Suppressor macrophage (primary cell): ENCODE measurements at regions not wholly inside any gene's neighbourhood (a gene's known extent, or its start where the extent isn't known, plus 50 kb on each side); places are given as distances from the start of the nearest gene placed in this dataset.

Experiments used
- DNase-seq, 4 experiments: peaks; one replicate each; pipeline ENCODE4 v3.0.0-alpha.2; 2020 to 2022

GRCh38 chr1:221106616-221107015 is 227.4 kb downstream of the HLX start:
- no peak for DNase-seq

- no peak for DNase-seq
Measured at GRCh38 chr1:221109930-221110329, 230.7 kb downstream of the HLX start.

- DNase-seq, result no peak
Measured at GRCh38 chr1:221117133-221117532, 237.9 kb downstream of the HLX start.

- peak; percentile 32 to 69 (median 57) for DNase-seq
Measured at GRCh38 chr1:221117548-221117951, 238.3 kb downstream of the HLX start.

GRCh38 chr1:221118176-221118937 is 239.1 kb downstream of the HLX start:
- DNase-seq, result no peak

- no peak for DNase-seq
Measured at GRCh38 chr1:221118938-221119320, 239.7 kb downstream of the HLX start.

GRCh38 chr1:221122501-221122900 is 243.3 kb downstream of the HLX start:
- no peak for DNase-seq

GRCh38 chr1:221125976-221126375 is 246.7 kb downstream of the HLX start:
- no peak for DNase-seq

- peak in 2 of 4 experiments; percentile 3 to 29 for DNase-seq
Measured at GRCh38 chr1:221137666-221138065, 258.4 kb downstream of the HLX start.

GRCh38 chr1:221138516-221138915 is 259.3 kb downstream of the HLX start:
- DNase-seq, result no peak

GRCh38 chr1:221139991-221140390 is 260.7 kb downstream of the HLX start:
- DNase-seq, result no peak

- DNase-seq, result peak in 2 of 4 experiments; percentile 22 to 45
Measured at GRCh38 chr1:221141096-221141495, 261.9 kb downstream of the HLX start.

GRCh38 chr1:221141606-221142285 is 262.5 kb downstream of the HLX start:
- DNase-seq, result no peak

- DNase-seq, result no peak
Measured at GRCh38 chr1:221148660-221149059, 269.4 kb downstream of the HLX start.

- peak; percentile 56 to 85 (median 72) for DNase-seq
Measured at GRCh38 chr1:221149111-221149510, 269.9 kb downstream of the HLX start.

- DNase-seq, result peak in 3 of 4 experiments; percentile 29 to 55 (median 36)
Measured at GRCh38 chr1:221149555-221150075, 270.4 kb downstream of the HLX start.

- peak in 1 of 4 experiments; percentile 17 for DNase-seq
Measured at GRCh38 chr1:221150996-221151395, 271.8 kb downstream of the HLX start.

GRCh38 chr1:221154932-221155331 is 275.7 kb downstream of the HLX start:
- DNase-seq, result no peak

GRCh38 chr1:221157026-221157761 is 278.0 kb downstream of the HLX start:
- peak in 2 of 4 experiments; percentile 81 to 83 for DNase-seq

- DNase-seq, result no peak
Measured at GRCh38 chr1:221159608-221160007, 280.4 kb downstream of the HLX start.

- DNase-seq, result peak; percentile 54 to 81 (median 72)
Measured at GRCh38 chr1:221161571-221162041, 282.4 kb downstream of the HLX start.

GRCh38 chr1:221162352-221162751 is 283.1 kb downstream of the HLX start:
- DNase-seq, result peak in 1 of 4 experiments; percentile 17

GRCh38 chr1:221162939-221163338 is 283.7 kb downstream of the HLX start:
- DNase-seq, result peak in 1 of 4 experiments; percentile 17
